NCI-H1694 (cell line): ENCODE measurements at regions not wholly inside any gene's neighbourhood (a gene's known extent, or its start where the extent isn't known, plus 50 kb on each side); places are given as distances from the start of the nearest gene placed in this dataset.
"Not testable (repeated sequence)": the region's sequence is repeated elsewhere in the genome, so short reads cannot be mapped to it uniquely, and the experiment has no call there.

Experiments used
- DNase-seq: peaks from one replicate; lab custom pipeline; 2025; lab: John Stamatoyannopoulos, UW

DNA sequence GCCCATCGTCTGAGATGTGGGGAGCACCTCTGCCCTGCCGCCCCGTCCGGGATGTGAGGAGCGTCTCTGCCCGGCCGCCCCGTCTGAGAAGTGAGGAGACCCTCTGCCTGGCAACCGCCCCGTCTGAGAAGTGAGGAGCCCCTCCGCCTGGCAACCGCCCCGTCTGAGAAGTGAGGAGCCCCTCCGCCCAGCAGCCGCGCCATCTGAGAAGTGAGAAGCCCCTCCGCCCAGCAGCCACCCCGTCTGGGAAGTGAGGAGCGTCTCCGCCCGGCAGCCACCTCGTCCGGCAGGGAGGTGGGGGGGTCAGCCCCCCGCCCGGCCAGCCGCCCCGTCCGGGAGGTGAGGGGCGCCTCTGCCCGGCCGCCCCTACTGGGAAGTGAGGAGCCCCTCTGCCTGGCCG lies 267.2 kb downstream of the MEF2C start:
- not testable (repeated sequence) for DNase-seq

DNA sequence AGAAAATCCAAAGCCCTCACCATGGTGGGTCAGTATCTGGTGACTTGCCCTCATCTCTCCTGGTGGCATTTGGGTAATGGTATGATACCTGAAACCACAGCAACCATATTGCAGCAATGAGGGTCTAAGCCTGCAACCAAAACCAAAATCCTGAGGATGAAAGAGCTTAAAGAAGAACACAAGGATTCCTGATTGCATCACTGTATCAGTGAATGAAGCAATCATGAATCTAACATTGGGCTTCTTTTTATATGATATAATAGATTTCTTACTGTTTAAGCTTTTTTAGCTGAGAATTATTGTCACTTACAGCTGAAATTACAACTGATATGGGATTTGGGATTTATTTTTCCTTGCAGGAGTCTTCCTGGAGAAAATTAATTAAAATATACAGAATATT lies 269.9 kb downstream of the MEF2C start:
- DNase-seq, result no peak

DNA sequence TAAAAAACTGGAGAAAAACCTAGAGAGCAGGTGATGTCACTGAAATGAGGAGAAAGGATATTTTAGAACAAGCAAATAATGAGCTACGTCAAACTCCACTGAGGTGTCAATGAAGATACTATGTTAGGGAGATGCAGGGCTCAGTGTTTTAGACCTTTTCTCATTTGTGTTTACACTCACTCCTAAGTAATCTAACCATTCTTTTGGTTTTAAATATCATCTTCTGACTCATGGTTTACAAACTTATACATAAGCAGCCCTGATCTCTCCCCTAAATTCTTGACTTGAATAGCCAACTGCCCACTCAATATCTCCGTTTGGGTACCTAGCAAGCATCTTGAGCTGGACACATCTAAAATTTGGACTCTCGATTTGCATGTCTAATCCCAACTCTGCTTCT lies 272.4 kb downstream of the MEF2C start:
- no peak for DNase-seq

DNA sequence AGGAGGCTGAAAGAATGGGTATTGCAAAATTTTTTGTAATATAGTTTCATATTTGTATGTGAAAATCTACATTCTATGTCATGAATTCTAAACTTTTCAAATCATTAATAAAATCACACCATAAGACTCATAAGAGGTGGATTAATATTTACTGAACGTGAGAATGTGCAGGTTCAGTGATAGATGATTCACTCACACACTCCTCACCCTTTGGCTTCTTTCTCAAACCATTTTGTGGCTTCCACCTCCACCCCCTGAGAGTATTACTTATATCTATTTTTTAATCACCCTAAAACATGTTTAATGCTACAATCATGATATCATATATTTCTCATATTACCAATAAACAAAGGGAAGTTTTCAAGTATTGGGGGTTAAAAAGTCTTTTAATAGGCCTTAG lies 275.5 kb downstream of the MEF2C start:
- no peak for DNase-seq

DNA sequence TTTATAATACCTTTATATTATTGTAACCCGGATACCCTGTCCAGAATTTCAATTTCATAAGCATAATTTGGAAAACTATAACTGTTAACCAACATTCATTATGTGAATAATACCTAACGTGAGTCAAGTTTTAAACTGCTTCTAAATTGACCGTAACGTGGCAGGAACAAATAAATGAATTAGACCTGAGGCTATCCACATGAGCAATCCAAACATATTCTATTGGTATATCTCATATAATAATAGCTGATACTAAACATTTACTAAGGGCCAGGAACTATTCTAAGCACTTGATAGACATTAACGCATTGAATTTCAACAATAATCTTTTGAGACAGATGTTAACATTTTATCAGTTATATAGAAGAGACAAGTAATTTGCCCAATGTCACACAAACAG lies 276.4 kb downstream of the MEF2C start:
- no peak for DNase-seq

DNA sequence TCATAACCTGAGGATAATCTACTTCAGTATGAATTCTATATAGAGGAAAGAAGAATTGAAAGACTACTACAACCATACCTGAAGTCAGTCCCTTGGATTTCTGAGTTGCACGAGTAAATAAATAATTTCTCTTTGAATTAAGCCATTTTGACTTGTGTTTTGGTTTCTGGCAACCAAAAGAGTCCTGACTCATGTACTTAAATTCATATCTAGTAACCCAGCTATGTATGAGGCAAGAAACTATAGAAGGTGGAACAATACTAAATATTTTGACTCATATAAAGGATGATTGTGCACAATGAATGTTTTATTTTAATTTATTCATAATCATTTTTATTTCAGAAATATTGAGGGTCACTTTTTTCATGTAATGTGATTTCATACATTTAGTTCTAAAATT lies 276.8 kb downstream of the MEF2C start:
- no peak for DNase-seq

DNA sequence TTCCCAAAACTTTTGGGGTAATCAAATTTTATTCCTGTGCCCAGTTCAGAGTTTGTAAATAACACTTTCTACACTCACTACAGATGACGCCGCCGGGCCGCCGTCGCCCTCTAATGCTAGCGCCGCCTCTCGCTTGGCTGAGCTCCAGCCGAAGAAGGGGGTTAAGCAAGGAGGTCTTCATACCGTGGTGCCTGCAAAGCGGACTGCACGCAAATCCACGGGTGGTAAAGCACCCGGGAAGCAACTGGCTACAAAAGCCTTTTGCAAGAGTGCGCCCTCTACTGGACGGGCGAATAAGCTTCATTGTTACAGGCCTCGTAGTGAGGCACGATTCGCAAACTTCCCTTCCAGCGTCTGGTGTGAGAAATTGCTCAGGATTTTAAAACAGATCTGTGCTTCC lies 280.4 kb downstream of the MEF2C start:
- DNase-seq, result no peak

DNA sequence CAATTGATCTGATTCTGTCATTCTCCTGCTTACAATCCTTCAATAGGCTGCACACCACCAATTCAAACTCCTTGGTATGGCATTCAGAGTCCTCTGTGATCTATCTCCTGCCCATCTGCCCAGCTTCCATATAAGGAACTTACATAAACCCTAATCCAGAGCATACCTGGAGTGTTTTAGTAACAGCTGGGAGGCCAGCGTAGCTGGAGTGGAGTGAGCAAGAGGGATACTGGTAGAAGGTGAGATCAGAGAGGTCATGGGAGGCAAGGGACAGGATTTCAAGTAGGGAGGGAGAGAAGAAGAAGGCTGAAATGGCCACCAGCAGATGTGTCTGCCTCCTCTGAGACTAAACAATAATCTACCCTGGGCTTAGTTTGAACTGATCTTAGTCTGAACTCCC lies 288.5 kb downstream of the MEF2C start:
- DNase-seq, result no peak

DNA sequence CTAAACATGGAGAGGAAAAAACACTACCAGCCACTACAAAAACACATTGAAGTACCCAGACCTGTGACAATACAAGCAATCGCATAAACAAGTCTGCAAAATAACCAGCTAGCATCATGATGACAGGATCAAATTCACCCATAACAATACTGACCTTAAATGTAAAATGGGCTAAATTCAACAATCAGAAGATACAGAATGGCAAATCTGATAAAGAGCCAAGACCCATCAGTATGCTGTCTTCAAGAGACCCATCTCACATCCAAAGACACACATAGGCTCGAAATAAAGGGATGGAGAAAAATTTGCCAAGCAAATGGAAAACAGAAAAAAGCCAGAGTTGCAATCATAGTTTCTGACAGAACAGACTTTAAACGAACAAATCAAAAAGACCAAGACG lies 294.4 kb downstream of the MEF2C start:
- no peak for DNase-seq

DNA sequence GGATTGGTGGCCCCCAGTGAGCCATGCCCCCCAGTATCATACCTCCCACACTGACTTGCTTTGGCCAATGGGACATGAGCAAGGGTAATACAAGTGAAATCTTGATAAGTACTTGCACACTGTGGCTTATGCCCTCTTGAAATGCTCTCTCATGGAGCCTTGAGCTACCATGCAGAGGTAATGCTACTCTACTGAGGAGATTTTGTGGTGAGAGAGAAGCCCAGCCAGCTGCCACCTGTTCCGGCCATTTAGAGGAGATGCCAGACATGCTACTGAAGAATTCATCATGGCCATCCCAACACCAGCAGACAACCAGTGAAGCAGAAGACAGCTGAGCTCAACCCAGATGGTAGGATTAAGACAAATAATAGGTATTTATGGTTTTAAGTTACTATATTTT lies 299.5 kb downstream of the MEF2C start:
- DNase-seq, result no peak

DNA sequence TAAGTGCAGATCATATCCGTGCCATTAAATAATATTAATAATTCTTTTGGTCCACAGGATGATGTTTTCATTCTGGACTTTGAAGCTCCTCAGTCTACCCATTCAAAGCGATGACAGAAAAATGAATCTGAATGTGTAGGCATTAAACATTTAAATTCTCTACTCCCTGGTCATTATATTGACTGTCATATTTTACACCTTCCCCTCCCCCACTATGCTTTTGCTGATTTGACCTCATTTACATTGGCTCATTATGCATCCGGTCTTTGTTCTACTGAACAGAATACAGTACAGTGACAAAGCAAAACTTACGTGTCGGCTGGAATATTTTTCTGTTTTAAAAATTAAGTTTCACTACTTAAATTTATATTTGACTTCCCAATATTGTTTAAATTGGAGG lies 289.7 kb upstream of the TMEM161B start:
- DNase-seq, result no peak

DNA sequence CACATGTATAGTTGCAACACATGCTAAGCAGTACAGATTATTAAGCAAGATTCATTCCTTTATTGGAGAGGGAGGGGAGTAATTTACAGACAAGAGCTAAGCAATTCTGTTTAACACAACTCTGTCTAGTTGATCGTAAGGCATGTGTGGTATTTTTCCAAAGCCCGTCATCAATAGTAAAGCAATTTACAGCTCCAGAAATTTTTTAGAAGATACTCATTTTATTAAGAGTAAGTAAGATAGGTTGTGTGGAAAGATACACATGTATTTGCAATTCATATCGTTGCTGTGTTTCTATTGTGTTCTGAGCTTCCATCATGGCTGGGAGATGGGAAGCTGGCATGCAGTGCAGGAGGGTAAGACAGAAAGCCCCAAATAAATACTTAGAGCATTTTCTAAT lies 289.2 kb upstream of the TMEM161B start:
- no peak for DNase-seq

DNA sequence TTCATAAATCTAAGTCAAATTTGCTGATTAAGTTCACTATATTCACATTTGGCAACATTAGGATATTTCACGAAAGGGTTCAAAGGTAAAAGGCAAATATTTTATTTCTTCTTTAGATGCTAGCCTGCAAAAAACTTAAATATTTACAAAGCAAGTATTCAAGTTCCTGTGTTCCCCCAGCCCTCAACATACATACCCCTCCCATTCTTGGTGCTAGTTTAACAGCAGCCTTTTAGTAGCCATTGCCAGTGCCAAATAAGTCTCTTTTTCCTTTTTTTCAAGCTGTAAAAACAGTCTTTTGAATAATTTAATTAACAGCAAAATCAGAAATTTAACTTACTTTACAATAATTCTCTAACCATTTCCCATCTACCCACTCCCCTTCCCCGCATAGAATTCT lies 288.5 kb upstream of the TMEM161B start:
- no peak for DNase-seq

DNA sequence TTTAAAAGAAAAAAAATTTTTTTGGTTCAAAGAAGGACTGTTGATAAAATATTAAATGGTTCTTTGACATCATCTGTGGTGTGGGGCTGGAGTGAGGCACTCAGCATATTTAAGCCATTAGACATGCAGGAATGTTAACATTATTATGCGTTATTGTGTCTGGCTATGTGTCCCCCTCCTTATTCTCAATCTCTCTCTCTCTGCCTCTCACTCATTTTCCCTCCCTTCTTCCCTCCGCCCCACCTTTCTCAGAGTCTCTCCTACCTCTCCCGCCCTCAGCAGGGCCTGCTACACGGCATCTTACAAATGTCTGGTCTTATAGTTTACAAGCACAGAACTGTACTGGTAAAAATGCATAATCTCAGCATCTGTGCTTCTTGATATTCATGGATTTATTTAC lies 287.8 kb upstream of the TMEM161B start:
- no peak for DNase-seq

DNA sequence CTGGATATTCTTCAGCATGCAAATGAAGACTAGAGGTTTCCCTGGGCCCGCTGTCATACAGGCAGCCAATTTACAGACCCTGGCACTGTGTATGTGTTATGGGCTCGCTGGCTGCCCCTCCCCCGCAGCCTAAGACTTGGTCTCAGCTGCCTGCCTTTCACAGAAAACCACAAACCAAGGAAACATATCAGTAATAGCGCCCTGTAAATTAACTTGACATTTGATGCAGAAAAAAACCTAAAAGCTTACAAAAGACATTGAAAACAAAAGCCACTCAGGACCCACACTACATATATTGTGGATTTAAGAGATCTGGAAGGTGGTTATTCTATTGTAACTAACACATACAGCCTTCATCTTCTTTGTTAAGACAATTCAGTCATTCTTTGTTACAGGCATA lies 287.0 kb upstream of the TMEM161B start:
- DNase-seq, result no peak

DNA sequence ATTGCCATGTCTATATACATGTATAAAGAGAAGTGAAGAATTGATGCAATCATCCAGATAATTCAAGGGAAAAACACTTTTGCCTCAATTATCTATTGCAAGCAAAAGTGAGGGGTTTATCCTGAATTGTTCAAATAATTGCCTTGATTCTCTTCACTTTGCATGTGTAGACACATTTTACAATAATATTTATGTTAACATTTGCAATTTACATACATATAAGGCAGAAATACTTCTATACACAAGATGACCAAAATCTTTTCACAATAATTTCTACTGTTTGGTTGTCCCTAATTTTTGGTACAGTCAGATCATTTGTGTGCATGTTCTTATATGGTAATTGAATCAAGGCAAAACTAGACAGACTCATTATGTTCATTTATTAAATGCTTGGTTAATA lies 285.3 kb upstream of the TMEM161B start:
- no peak for DNase-seq

DNA sequence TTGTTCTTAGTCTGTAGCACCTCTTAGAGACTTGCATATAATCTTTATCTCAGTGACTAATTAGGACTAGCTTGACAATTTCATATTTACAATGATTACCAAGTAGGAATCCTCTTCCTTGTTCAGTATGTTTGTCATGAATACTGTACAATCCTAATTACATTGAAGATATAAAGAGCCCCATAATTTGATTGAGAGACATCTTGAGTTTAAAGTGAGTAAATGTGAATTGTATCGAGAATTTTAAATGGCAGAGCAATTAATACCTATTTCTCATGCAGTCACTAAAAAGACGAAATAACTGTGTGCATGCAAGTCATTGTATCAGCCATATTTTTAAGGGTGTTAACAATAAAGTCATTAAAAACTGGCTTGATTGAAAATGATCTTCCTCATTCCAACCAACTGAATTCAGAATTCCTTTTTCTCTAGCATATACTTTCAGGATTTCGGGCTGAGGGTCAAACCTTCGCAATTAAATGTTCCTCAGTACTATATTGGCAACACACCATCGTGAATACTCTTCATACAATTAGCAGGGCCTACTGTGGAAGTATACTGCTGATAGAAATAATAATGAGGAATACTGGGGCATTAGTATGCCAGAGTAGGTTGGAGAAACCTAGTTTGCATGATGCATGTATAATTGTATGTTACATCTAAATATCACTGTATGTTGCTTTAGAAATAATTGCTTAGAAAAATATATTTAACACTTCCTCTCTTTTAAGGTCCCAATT lies 284.7 kb upstream of the TMEM161B start:
- DNase-seq, result no peak

DNA sequence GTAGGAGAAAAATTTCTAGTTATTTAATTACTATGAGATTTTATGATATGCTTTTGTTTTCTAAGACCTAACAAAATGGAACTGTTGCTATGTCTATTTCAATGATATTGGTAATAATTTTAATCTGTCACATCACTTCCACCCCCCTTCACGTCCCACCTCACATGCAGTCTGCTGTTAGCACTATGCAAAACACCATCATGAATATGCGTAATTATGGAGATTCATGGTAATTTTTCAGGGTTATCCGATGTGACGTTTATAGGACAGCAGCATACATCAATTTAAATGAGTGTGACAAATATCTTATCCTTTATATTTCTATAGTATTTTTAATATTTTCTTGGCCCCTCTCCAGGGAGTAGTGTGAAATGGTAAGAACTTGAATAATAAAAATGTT lies 283.8 kb upstream of the TMEM161B start:
- DNase-seq, result no peak

DNA sequence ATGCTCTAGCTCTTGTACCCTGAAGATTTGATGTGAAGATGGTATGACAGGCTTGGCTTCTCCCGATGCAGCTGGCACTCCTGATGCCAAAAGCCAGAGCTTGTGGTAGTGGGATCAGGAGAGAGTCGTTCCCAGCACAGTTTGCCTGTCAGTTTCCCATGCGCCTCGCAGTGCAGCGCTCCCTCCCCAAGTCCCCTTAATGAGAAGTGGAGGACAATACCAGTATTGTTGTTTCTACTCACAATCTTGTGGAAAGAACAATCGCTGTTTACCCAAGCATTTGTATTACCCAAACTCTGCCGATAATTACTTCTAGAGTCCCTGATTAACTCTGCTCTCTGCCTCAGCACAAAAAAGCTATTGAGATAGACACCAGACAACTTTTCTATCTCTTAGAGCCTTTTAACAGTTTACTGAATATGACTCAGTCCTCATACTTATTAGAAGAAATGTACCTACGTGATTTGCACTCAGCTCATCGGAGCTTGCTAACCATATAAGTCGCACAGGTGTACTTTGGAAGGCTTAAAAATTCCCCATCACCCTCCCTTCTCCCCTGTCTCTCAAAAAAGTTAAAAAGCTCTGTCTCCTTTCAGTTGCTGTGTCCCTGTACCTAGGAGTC lies 283.2 kb upstream of the TMEM161B start:
- no peak for DNase-seq

DNA sequence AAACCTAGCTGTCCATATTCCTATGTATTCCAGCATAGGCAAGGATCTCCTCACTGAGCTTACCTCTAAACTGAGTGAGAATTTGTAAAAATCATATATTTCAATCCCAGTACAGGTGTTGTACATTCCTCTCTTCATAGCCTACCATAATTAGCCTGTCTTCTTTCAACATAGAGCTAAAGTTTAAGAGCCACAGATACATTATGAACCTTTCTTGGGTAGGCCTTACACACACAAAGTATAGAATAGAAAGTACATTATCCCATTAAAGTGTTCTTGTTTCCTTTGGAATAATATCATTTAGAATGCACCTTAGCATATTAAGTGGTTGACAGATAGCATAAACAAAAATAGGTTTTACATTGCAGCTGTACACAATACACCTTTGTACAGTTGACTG lies 282.1 kb upstream of the TMEM161B start:
- no peak for DNase-seq

DNA sequence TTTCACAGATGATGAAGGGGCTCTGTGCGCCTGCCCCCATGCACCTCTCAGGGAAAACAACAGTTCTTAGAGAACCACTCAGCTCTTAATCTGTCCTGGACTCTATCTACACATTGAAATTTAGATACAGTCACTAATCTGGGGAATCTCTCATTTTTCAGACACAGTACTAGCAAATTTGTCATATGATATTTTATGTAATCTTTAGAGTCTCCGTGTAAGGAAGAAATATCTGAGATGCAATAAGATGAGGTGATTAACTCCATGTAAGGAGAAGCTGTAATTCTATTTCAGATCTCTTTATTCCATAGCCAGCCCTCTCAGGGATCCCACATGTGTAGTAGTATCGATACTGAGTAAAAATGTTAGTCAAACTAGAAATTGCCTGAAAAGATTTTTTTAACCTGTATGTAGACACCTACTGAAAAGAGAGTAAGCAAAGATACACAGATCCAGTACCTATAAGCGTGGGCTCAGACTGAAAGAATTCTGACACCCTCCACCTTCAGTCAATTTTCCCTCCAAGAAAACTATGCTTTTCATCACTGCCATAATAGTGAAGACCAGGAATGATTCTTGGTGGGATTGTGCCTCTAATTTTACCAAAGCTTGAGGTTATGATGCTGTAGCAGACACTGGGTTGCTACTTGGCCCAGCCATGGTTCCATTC lies 279.6 kb upstream of the TMEM161B start:
- no peak for DNase-seq

DNA sequence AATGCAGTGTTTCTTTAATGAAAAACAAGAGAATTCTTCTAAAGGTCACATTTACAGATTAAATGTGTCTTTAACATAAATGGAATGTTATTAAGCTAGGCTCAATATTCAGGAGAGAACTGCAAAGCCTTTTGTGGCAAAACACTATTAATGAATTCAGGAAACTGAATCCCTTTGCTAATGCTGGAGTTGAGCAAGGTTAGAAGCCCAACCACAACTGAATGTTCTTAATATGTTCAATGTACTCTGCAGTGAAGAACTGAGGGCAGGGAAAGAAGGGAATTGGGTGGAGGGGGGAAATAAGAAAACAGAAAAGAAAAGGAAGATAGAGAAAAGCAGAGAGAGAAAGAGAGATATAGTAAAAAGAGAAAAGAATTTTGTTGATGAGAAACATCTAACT lies 276.7 kb upstream of the TMEM161B start:
- no peak for DNase-seq

DNA sequence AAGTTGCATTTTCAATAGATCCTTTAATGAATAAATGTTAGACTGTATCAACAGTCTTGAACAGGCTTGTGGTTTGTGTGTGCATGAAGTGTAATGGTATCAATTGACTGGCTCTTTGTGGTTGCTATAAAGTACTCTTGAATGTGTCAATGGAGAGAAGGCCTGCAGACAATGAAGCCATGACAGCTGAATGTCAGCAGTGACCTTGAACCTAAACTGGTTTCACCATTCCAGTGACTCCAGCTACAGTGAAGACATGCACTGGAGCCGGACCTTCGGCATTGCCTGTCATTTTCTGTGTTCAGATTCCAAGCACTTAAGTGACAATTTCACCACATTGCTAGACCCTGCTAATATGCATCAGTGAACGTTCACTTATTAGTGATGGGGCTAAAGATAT lies 276.0 kb upstream of the TMEM161B start:
- DNase-seq, result no peak
